ENCODE measurements at regions not wholly inside any gene's neighbourhood (a gene's known extent, or its start where the extent isn't known, plus 50 kb on each side); places are given as distances from the start of the nearest gene placed in this dataset.
"Not testable (repeated sequence)": the region's sequence is repeated elsewhere in the genome, so short reads cannot be mapped to it uniquely, and the experiment has no call there.

DNA sequence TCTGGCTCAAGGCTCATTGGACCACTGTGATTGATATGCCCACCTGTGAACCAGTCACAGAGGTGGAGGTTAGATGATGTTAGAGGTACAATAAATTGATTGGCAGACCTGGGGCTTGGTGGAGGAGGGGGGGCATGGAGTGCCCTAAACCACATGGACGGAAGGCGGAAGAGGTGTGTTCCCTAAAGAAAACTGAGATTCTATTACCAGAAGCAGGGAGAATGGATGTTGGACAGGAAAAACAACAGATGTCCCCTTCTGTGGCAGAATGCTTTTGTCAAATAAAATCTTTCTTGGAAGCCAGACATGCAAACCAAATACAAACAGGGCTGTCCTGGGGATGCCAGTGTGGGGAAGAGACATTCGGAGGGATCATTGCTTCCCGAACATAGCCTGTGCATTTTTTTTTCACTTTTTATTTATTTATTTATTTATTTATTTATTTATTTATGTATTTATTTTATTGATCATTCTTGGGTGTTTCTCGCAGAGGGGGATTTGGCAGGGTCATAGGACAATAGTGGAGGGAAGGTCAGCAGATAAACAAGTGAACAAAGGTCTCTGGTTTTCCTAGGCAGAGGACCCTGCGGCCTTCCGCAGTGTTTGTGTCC is 433.9 kb downstream of the RPS24 start:
- no peak for DNase-seq (ENCODE audit: extremely low read depth in 1 of 2, low read depth in 1 of 2)

DNA sequence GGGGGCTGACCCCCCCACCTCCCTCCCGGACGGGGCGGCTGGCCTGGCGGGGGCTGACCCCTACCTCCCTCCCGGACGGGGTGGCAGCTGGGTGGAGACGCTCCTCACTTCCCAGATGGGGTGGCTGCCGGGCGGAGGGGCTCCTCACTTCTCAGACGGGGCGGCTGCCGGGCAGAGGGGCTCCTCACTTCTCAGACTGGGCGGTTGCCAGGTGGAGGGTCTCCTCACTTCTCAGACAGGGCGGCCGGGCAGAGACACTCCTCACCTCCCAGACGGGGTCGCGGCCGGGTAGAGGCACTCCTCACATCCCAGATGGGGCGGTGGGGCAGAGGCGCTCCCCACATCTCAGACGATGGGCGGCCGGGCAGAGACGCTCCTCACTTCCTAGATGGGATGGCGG is 435.1 kb downstream of the RPS24 start:
- DNase-seq (ENCODE audit: extremely low read depth in 1 of 2, low read depth in 1 of 2): not testable (repeated sequence)

DNA sequence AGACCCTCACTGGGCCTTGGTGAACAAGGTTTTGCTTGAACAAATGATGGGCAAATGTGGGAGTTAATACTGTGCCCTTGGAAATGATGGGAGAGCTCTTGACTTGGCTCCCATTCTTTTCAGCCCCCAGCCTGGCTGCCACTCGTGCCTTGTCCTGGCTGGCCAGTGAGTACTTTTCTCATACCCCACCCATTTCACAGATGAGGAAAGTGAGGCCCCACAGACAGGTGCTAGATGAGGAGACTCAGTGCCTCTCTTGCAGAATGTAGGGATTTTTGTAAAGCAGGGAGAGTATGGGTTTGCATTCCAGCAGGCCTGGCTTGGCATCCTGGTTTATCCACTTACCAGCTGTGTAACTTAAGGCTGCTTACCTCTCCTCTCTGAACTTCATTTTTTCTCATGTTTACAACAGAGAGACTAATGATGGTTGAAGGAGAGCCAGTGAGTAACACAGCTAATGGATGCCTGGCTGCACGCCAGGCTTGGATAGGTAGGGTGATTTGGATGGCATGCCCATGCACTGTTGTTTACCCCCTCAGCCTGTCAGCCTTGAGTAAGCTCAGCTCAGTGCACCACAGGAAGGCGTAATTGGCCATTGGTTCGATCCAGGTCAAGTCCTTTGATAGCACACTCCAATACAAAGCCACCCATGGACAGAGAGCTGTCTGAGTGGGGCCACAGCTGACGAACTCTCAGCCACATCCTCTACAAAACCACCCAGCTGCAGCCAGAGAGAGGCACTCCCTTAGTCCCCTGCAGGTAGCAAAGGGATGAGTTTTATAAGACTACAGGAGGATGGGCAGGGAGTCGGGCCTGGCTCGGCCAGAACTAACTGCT is 436.8 kb downstream of the RPS24 start:
- DNase-seq (ENCODE audit: extremely low read depth in 1 of 2, low read depth in 1 of 2): no peak

DNA sequence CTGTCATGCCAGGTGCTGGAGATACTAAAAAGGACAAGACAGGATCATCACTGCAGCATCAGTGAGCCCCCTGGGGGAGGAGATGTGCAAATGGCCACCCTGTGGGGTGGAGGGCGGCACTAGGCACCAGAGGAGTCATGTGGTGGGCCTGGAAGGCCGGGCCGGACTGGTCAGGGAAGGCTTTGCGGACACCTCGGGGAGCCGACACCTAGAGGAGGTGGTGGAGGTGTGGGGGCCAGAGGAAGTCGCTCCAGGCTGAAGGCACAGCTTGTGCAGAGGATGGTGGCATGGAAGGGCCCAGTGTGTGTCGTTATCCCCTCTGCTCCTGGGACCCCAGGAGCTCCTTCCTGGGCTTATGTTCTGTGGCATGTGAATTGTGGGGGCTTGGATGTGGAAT is 437.7 kb downstream of the RPS24 start:
- no peak for DNase-seq (ENCODE audit: extremely low read depth in 1 of 2, low read depth in 1 of 2)

DNA sequence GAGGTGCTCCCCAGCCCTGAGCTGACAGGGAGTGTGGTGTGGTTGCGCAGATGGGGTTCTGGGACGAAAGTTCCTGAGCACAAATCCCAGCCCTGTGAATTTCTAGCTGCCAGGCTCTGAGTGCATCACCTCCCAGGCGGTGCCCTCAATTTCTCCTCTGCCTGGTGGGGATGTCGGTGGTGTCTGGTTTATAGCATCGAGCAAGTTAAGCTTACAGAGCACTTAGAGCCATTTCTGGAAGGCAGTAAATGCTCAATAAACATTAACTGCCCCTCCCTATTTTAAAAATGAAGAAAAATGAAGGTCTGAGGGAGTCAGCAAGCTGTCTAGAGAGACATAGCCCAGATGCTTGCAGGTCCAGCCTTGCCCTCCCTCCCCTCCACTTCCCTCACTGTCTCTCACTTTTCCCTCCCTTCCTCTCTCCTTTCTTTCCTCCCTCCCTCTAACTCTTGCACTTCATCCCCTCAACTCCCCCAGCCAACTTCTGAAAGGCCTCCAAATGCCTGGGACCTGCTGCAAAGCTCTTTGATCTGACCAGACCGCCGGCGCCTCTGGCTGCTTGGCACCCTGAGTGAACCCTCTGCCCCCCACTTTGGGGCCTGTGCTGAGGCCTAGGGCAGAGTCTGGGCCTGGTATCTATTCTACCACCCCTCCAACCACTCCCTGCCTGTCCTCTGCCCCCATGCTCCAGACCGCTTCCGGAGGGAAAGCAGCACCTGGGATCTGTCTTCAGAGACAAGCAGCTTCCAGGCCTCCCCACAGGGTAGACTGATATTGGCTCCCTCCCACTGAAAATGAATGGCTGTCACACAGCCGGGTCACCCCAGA is 438.3 kb downstream of the RPS24 start:
- DNase-seq (ENCODE audit: extremely low read depth in 1 of 2, low read depth in 1 of 2): no peak

DNA sequence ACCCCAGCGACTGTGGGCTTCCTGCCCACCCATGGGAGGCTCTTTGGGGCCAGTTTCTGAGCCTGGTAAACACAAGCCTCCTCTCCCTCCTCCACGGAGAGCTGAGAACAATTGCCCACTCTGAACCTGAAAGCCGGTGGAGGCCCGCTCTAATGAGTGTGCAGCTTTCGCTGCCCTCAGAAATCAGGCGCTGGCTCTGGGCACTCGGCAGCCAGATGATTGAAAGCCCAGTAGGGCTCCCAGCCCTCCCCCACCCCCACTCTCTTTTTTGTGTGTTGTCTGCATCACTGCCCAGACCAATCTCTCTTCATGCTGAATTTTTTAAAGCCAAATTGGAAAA is 438.9 kb downstream of the RPS24 start:
- DNase-seq (ENCODE audit: extremely low read depth in 1 of 2, low read depth in 1 of 2): no peak

DNA sequence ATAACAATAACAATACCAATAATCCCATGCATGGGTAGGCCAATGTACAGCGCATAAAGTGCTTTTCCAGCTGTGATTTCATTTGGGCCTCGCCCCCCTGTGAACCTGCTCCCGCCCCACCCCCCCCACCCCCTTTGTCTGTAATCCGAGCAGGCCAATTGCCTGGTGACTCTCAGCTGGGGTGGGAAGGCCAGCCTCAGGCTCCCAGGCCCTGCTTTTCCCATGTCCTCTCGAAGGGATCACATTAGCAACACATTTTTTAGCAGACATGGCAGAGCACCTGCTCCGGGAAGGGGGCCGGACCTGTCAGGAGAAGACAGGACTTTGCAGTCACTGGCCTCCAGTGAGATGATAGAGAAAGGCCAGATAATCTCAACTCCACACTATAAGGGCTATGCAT is 439.3 kb downstream of the RPS24 start:
- DNase-seq (ENCODE audit: extremely low read depth in 1 of 2, low read depth in 1 of 2): no peak

DNA sequence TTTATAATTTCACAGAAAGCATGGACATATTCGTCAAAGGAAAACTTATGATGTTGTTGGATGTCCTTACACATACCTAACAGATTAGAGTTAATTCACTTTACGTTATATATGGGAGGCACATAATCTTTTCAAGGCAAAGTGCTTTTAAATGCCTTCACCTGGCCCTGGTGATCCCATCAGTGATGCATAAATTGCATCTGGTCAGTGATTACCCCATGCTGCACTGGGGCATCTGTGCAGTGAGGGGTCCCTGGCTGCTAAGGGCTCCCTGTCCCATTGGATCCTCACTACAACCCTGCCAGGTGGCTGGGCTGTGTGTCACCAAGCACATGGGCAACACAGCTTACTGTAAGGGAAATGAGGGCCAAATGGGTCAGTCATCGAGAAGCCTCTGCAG is 441.1 kb downstream of the RPS24 start:
- no peak for DNase-seq (ENCODE audit: extremely low read depth in 1 of 2, low read depth in 1 of 2)

DNA sequence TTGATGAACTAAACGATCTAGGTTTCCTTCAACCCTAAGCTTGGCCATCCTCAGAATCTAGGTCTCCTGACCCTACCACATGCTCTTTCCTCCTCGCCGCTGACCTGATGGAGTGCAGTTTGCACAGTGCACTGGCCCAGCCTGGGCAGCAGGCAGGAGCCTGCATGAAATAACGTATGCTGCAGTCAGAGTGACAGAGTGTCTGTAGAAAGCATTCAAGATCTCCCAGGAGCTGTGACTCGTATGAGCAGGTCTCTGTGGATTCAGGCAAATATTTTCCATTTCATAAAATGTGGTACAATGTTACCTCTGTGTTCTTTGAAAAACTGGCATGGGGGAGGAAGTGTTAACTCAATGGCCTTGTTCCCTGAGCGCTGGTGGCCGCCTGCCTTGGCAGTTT is 441.8 kb downstream of the RPS24 start:
- no peak for DNase-seq (ENCODE audit: extremely low read depth in 1 of 2, low read depth in 1 of 2)

DNA sequence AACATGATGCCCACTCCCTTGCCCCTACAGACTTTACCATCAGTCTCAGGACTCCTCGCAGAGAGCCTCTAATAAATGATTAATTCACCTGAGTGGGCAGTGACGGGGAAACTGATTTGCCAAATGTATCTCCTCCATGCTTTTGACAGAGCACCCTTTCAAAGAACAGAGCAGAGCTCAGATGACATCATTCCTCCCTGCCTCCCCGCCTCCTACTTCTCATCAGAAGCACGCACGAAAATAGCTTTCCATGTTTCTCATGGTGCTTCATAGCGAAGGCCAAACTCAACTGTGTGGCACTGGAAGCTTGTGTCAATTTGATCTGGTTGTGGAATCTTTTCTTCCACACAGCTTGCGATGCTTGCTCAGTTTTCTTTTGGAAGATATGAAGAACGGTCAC is 442.5 kb downstream of the RPS24 start:
- no peak for DNase-seq (ENCODE audit: extremely low read depth in 1 of 2, low read depth in 1 of 2)

DNA sequence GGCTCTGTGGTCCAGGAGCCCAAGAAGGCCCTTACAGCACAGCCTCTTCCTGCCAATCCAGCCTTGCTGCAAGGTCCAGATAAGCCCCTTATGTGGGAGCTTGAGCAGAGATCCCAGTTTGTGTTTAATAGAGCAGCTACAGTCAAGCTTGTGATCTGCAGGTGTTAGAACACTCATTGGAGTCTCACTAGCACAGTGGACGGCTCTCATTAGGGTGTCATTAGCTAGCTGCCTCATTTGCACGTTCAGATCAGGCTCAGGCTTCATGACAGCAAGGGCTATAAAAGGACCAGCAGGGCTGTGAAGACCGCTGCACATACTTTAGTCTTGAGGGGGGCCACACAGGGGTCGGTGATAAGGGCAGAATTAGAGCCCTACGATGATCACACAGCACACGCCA is 443.2 kb downstream of the RPS24 start:
- no peak for DNase-seq (ENCODE audit: extremely low read depth in 1 of 2, low read depth in 1 of 2)

DNA sequence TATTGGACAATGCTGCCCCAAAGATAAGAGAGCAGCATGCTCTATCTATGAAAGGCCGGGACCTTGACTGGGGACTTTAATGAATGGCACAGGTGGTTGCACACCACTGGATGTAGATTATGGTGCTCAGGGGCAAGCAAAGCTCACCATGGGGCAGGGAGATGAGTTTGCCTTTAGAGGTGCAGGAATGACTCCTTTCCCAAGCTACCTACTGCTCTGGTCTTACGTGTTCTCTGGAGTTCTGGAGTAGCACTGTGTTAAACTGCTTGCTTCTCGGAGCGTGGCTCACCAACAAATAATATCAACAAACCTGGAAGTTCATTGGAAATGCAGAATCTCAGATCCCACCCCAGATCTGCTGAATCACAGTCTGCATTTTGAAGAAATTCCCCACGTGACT is 445.3 kb downstream of the RPS24 start:
- no peak for DNase-seq (ENCODE audit: extremely low read depth in 1 of 2, low read depth in 1 of 2)

DNA sequence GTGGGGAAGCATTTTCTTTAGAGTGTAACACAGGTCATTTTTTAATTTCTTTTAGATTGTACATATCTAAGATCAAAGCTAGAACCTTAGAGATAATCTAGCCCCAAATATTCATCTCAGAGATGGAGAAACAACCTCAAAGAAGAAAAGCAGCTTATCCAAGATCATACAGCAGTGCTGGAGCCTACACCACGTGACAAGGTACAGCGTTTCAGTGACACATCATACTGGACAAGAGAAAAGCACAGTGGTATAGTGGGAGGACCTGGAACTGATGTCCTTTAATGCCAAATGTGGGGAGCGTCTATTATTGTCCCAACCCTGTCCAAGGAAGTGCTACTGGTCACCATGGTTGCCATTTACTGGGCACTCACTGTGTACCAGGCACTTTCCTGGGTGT is 445.8 kb downstream of the RPS24 start:
- no peak for DNase-seq (ENCODE audit: extremely low read depth in 1 of 2, low read depth in 1 of 2)

DNA sequence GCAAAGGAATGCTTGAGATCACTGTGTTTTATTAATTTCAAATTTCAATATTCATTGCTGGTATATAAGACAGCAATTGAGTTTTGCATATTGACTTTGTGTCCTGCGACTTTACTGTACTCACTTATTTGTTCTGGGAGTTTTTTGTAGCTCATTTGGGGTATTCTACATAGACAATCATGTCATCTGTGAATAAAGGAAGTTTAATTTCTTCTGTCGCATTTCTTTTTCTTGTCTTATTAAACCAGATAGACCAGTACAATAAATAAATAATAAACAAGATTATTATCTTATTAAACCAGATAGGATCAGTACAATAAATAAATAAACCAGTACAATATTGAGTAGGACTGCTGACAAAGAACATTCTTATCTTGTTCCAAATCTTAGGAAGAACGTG is 448.2 kb downstream of the RPS24 start:
- no peak for DNase-seq (ENCODE audit: extremely low read depth in 1 of 2, low read depth in 1 of 2)

DNA sequence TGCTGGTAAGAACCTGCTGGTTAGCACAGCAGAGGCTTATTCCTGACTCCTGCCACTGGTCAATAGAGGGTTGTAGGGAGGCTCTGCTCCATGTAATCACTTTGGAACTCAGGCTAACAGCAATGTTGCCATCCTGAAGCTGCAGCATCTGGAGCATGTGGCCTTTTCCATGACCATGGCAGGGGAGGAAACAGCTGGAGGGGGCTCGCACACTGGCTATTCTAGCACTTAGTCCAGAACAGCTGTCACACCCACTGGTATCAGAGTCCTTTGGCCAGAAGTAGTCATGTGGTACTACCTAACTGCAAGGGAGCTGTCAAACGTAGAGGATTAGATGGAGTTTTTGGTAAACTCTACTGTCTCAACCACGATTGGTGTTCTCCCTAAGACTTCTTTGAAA is 450.0 kb downstream of the RPS24 start:
- DNase-seq (ENCODE audit: extremely low read depth in 1 of 2, low read depth in 1 of 2): no peak

DNA sequence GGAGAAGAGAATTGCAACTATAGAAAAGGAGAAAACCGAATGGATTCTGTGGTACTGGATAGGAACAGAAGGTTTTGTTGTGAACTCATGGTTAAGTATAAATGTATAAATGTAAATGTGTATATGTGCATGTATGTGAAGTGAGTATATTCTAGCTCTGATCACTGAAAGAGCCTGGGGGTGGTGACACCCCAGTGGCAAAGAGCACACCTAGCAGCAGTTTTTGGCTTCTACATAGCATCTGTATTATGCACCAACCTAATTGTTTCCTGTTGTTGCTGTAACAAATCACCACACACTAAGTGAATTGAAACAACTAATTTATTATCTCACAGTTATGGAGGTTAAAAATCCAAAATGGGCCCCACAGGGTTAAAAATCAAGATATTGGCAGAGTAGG is 455.4 kb downstream of the RPS24 start:
- DNase-seq (ENCODE audit: extremely low read depth in 1 of 2, low read depth in 1 of 2): no peak

DNA sequence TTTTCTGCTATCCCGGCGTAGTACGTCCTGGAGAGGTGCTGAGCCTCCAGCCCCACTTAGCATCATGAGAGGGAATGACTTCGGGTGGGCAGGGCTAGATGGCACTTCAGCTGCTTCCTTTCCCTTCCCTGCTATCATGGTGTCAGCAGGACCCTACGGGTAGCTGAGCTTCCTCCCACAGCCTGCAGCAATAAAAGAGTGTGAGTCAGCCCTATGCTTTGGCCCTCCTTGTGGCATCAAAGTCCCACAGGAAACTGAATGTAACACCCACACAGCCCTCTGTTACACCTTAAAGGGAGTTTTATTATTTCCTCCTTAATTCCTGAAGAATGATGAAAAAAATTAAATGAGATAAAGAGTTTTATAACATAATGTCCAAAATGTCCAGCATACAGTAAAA is 458.1 kb downstream of the RPS24 start:
- DNase-seq (ENCODE audit: extremely low read depth in 1 of 2, low read depth in 1 of 2): no peak

DNA sequence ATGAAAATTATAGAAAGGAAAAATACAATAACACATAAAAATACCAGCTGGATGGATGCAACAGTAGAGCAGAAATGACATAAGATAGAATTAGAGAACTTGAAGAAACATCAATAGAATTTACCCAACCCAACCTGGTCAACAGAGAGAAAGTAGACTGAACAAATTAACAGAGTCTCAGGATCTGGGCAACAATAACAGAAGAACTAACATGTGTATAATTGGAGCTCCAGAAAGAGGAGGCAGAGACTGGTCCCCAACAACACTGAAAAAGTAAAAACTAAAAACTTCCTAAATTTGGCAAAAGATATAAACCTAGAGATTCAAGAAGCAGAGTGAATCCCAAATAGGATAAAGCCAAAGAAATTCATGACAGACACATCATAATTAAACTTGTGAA is 458.8 kb downstream of the RPS24 start:
- DNase-seq (ENCODE audit: extremely low read depth in 1 of 2, low read depth in 1 of 2): no peak

DNA sequence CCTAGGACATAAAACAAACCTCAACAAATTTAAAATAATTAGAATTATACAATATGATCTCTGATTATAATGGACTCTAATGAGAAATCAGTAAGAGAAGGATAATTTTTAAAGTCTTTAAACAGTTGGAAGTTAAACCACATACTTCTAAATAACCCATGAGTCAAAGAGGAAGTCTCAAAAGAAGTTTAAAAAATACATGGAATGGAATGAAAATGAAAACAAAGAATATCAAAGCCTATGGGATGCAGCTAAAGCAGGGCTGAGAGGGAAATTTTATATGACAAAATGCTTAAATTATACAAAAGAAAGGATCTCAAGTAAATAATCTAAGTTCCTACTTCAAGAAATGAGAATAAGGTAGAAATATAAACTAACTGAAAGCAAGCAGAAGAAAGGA is 460.5 kb downstream of the RPS24 start:
- no peak for DNase-seq (ENCODE audit: extremely low read depth in 1 of 2, low read depth in 1 of 2)

DNA sequence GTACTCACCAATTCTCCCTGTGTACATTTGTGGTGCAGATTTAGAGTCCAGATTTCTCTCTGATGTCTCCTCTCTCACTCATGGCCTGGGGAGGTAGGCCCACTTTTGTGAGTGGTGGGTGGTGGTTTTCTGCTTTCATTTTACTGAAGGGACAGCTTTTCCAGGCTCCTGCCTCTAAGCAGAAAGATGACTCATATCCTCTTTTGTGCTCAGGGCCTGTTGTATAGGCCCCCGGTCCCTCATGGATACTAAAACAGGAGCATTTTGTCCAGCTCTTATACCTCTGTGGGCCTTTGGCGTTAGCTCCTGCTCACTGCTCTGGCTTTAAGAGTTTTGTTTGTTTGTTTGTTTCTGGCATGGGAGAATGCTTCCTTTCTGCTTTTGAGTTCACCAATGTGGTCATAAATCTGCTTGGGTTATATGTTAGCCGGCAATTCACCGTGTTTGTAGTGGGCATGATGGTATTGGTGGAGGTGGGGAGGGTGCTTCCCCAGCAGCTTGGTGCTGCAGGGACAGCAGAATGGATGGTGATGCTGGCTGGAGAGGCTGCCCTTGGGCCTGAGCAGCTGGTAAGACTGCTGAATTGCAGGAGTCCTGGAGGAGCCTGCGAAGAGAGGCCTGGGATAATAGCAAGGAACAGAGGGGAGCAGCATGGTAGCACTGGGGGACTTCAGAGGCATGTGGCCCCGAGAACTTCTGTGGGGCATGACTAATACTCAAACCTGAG is 468.7 kb downstream of the RPS24 start:
- no peak for DNase-seq (ENCODE audit: extremely low read depth in 1 of 2, low read depth in 1 of 2)

DNA sequence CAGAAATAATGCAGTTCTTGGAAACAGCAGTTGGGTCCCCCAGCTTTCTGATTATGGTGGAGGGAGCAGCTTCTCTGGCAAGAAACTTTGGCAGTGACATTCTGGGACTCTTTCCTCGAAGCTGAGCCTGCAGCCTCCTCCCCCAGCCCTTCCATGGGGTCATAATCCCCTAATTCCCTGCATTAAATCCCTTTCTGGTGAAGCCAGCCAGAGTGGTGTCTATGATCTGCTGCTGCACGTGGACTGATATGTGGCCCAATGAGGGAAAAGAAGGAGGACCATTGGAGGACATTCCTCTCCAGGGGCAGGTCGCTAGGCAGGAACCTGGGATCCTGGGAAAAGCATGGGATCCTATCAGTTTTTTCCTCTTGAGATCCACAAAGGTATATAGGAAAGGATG is 470.5 kb downstream of the RPS24 start:
- no peak for DNase-seq (ENCODE audit: extremely low read depth in 1 of 2, low read depth in 1 of 2)

All from stimulated activated CD8-positive, alpha-beta memory T cell treated with anti-CD3 and anti-CD28 coated beads, Interleukin-7, amount 100 ng/mL, for 48 hours (primary cell).